Adrenal gland (tissue), 5 donors: ENCODE measurements at regions not wholly inside any gene's neighbourhood (a gene's known extent, or its start where the extent isn't known, plus 50 kb on each side); places are given as distances from the start of the nearest gene placed in this dataset.

Source experiments
- CTCF ChIP-seq, 6 experiments: fragments of 450-650 bp in 4 of 6; fragments of 200-600 bp in 2 of 6; sonication (generic) in 1 of 6; IDR thresholded peaks; 1 replicate in 5 of 6; 2 replicates in 1 of 6; pipeline versions ENCODE4 v1.5.1 to v1.8.0; 2016 to 2021; ENCODE audit warnings: antibody characterized with exemption in 6 of 6, mild to moderate bottlenecking in 2 of 6, moderate library complexity in 1 of 6
- POLR2A ChIP-seq, 2 donors: fragments of 450-650 bp; IDR thresholded peaks; one replicate each; pipeline ENCODE4 v1.6.1; 2017; ENCODE audit warnings: antibody characterized with exemption in 2 of 2, mild to moderate bottlenecking in 2 of 2, moderate library complexity in 1 of 2
- donor health status: DM: no; HTN: no; CAD: no.

GRCh38 chr10:6936931-6937330 lies 356.9 kb upstream of the PRKCQ start:
- no peak for TF ChIP-seq CTCF (IDR thresholded peaks at IDR 0.05)
- TF ChIP-seq POLR2A (IDR thresholded peaks at IDR 0.05): no peak
